ENCODE measurements at regions not wholly inside any gene's neighbourhood (a gene's known extent, or its start where the extent isn't known, plus 50 kb on each side); places are given as distances from the start of the nearest gene placed in this dataset.
A peak's percentile ranks its signal among the peaks of the same experiment; 100 is the strongest.

- no peaks in the 10 kb centered on the region for H3K4me1 Mint-ChIP-seq (ENCODE audit: low read depth in 2 of 2)
- H3K9me3 Mint-ChIP-seq = no peaks in the 10 kb centered on the region
- H3K27ac Mint-ChIP-seq = peak overlapping the region in 1 of 2 donors; percentile 5
Observed at GRCh38 chr13:44017756-44018309, 138.1 kb downstream of the LACC1 start.

GRCh38 chr13:44019651-44020050 lies 139.9 kb downstream of the LACC1 start:
- ATAC-seq (replicated peaks) = no peak
- H3K36me3 Mint-ChIP-seq (ENCODE audit: insufficient read depth) = no peaks in the 10 kb centered on the region
- H3K27ac Mint-ChIP-seq = no peak overlapping the region
- peaks cover 5 to 15% of the 10 kb centered on the region in 2 donors for H3K27me3 Mint-ChIP-seq
- no peaks in the 10 kb centered on the region for H3K9me3 Mint-ChIP-seq
- DNase-seq = no peak
- no peaks in the 10 kb centered on the region for H3K4me1 Mint-ChIP-seq (ENCODE audit: low read depth in 2 of 2)
- H3K4me3 Mint-ChIP-seq = no peak overlapping the region

More at GRCh38 chr13:44017756-44018309, 138.1 kb downstream of the LACC1 start:
- DNase-seq = no peak
- no peak for ATAC-seq (replicated peaks)
- peaks cover 5% of the 10 kb centered on the region in 2 donors for H3K27me3 Mint-ChIP-seq
- H3K36me3 Mint-ChIP-seq (ENCODE audit: insufficient read depth) = no peaks in the 10 kb centered on the region
- H3K4me3 Mint-ChIP-seq = no peak overlapping the region

GRCh38 chr13:44021422-44021821 lies 141.7 kb downstream of the LACC1 start:
- Mint-ChIP-seq H3K36me3 (ENCODE audit: insufficient read depth) (no peaks in the 10 kb centered on the region), H3K4me1 (ENCODE audit: low read depth in 2 of 2) (no peaks in the 10 kb centered on the region), H3K4me3 (no peak overlapping the region), H3K27me3 (peaks cover 12 to 22% of the 10 kb centered on the region in 2 donors), H3K9me3 (no peaks in the 10 kb centered on the region), H3K27ac (no peak overlapping the region)
- no peak for DNase-seq
- no peak for ATAC-seq (replicated peaks)

DNA sequence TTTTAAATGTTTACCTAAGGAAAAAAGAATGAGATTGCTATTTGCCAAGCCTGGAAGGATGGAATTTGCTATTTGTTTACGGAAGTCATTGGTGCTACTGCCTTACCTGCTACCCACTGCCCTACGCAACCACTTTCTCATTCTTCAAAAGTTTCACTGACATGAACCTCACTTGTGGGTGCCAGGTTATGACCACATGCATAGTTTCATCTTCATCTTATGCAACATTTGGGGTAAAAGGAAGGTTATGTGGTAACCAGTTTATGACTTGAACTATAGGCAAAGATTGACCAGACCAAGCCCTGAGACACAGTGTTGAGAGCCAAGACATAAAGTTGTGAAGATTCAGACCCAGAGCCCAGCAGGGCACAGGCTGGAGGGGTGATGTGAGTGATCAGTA lies 142.5 kb downstream of the LACC1 start:
- Mint-ChIP-seq H3K9me3 (no peaks in the 10 kb centered on the region), H3K27me3 (peaks cover 12 to 22% of the 10 kb centered on the region in 2 donors), H3K4me3 (no peak overlapping the region), H3K27ac (no peak overlapping the region), H3K4me1 (ENCODE audit: low read depth in 2 of 2) (no peaks in the 10 kb centered on the region), H3K36me3 (ENCODE audit: insufficient read depth) (no peaks in the 10 kb centered on the region)
- DNase-seq (no peak), ATAC-seq (replicated peaks) (no peak)

DNA sequence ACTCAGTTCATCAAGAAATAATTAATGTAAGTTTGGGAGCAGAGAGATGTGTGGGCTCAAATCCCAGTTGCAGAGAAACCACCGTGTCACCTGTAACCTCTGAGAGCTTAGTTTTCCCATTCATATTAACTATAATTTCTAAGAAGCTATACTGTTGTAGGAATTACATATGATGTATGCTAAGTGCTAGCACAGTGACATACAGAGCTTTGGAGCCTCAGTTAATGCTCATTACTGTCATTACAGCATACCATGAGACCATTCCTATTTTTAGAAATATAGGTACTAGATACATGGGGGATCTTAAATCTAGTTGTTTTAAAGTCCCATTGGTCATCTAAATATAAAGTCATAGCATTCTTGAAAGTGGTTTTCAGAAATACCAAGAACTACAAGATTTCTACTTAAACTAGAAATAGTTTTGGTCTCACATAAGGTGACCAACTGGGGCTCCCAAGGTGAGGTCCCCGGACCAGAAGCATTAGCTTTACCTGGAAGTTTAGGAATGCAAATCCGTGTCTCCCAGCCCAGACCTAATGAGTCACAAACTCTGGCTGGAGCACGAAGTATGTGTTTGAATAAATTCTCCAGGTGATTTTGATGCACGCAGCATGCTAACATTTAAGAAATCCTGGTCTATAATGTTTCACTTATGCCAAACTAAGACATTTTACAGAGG lies 144.6 kb downstream of the LACC1 start:
- Mint-ChIP-seq H3K27ac (no peak overlapping the region), H3K4me3 (no peak overlapping the region), H3K36me3 (ENCODE audit: insufficient read depth) (no peaks in the 10 kb centered on the region), H3K27me3 (peaks cover 7 to 31% of the 10 kb centered on the region in 2 donors), H3K4me1 (ENCODE audit: low read depth in 2 of 2) (no peaks in the 10 kb centered on the region), H3K9me3 (no peaks in the 10 kb centered on the region)
- DNase-seq (no peak), ATAC-seq (replicated peaks) (no peak)

- no peaks in the 10 kb centered on the region for H3K9me3 Mint-ChIP-seq
- no peak overlapping the region for H3K4me3 Mint-ChIP-seq
- peaks cover 7 to 31% of the 10 kb centered on the region in 2 donors for H3K27me3 Mint-ChIP-seq
- ATAC-seq (replicated peaks) (no peak), DNase-seq (no peak)
- no peaks in the 10 kb centered on the region for H3K36me3 Mint-ChIP-seq (ENCODE audit: insufficient read depth)
- H3K27ac Mint-ChIP-seq = no peak overlapping the region
- H3K4me1 Mint-ChIP-seq (ENCODE audit: low read depth in 2 of 2) = no peaks in the 10 kb centered on the region
Observed at GRCh38 chr13:44024846-44025195, 145.1 kb downstream of the LACC1 start.

GRCh38 chr13:44026194-44026593 lies 146.5 kb downstream of the LACC1 start:
- no peak for DNase-seq
- Mint-ChIP-seq H3K36me3 (ENCODE audit: insufficient read depth) (no peaks in the 10 kb centered on the region), H3K27ac (no peak overlapping the region)

DNA sequence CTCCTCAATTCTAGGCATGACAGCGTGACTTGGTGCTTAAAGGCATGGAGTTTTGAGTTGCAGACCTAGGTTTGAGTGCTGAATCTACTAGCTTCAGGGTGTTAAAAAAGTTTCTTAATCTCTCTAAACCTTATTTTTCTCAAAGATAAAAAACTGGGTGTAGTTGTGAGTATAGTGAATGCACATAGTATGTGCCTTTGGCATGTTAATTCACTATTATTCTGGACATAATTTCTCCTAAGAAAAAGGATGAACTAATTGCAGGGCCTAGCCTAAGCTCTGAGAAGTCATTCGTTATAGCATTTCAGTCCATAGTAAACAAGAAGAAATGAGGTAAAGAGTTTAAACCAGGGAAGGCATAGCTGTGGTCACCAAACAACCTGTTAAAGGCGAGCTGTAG lies 149.0 kb downstream of the LACC1 start:
- Mint-ChIP-seq H3K27me3 (peaks cover 26 to 28% of the 10 kb centered on the region in 2 donors), H3K27ac (no peak overlapping the region), H3K4me1 (ENCODE audit: low read depth in 2 of 2) (no peaks in the 10 kb centered on the region), H3K9me3 (no peaks in the 10 kb centered on the region), H3K36me3 (ENCODE audit: insufficient read depth) (no peaks in the 10 kb centered on the region), H3K4me3 (no peak overlapping the region)
- ATAC-seq (replicated peaks) (no peak), DNase-seq (no peak)

More at GRCh38 chr13:44026194-44026593, 146.5 kb downstream of the LACC1 start:
- no peak overlapping the region for H3K4me3 Mint-ChIP-seq
- no peaks in the 10 kb centered on the region for H3K4me1 Mint-ChIP-seq (ENCODE audit: low read depth in 2 of 2)
- H3K9me3 Mint-ChIP-seq = no peaks in the 10 kb centered on the region
- ATAC-seq (replicated peaks) = no peak
- peaks cover 13 to 37% of the 10 kb centered on the region in 2 donors for H3K27me3 Mint-ChIP-seq

DNA sequence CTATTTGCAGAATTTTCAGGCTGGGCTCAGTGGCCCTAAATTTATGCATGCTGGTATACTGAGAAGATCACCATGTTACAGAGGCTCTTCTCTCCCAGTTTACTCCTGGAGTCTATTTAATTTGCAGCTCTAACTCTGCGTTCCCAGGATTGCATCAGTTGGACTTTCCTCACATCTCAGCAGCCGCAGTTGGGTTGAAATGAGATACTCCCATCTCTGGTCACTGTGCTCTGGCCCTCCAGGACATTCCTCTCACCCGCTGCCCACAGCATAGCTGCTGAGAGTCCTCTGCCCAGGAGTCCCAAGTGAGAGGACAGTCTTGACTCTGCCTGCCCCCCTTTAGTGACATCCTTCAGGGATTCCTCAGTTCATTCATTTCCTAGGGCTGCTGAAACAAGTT lies 150.9 kb downstream of the LACC1 start:
- Mint-ChIP-seq H3K4me3 (no peak overlapping the region), H3K36me3 (ENCODE audit: insufficient read depth) (no peaks in the 10 kb centered on the region), H3K9me3 (no peaks in the 10 kb centered on the region), H3K4me1 (ENCODE audit: low read depth in 2 of 2) (no peaks in the 10 kb centered on the region), H3K27me3 (peaks cover 28 to 30% of the 10 kb centered on the region in 2 donors), H3K27ac (no peak overlapping the region)
- no peak for DNase-seq
- ATAC-seq (replicated peaks) = no peak

- H3K36me3 Mint-ChIP-seq (ENCODE audit: insufficient read depth) = no peaks in the 10 kb centered on the region
Observed at GRCh38 chr13:44031555-44031954, 151.9 kb downstream of the LACC1 start.

DNA sequence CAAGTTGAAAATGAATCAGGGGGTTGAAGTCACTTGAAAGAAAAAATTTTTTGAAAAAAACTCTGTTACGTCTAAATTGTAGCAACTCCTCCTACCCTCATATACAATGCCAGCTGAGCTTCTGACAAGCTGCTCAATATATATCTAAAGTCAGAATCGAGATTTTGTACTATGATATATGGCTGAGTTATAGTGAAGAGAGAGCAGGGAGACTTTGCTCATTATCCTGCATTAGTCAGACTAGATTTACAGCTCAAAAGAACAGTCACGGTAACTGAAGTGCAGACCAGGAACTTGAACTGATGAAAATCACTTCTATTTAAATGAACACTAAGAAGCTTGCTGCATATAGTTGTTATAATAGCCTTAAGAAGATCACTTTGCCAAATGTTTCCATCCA lies 153.1 kb downstream of the LACC1 start:
- no peaks in the 10 kb centered on the region for H3K4me1 Mint-ChIP-seq (ENCODE audit: low read depth in 2 of 2)
- no peak for DNase-seq
- no peak overlapping the region for H3K27ac Mint-ChIP-seq
- no peak overlapping the region for H3K4me3 Mint-ChIP-seq
- no peak for ATAC-seq (replicated peaks)
- H3K36me3 Mint-ChIP-seq (ENCODE audit: insufficient read depth) = no peaks in the 10 kb centered on the region
- no peaks in the 10 kb centered on the region for H3K9me3 Mint-ChIP-seq
- H3K27me3 Mint-ChIP-seq = peaks cover 27 to 28% of the 10 kb centered on the region in 2 donors

More at GRCh38 chr13:44031555-44031954, 151.9 kb downstream of the LACC1 start:
- ATAC-seq (replicated peaks) = no peak
- Mint-ChIP-seq H3K27ac (no peak overlapping the region), H3K4me1 (ENCODE audit: low read depth in 2 of 2) (no peaks in the 10 kb centered on the region), H3K9me3 (no peaks in the 10 kb centered on the region), H3K4me3 (no peak overlapping the region), H3K27me3 (peaks cover 28% of the 10 kb centered on the region in 2 donors)
- DNase-seq = no peak

DNA sequence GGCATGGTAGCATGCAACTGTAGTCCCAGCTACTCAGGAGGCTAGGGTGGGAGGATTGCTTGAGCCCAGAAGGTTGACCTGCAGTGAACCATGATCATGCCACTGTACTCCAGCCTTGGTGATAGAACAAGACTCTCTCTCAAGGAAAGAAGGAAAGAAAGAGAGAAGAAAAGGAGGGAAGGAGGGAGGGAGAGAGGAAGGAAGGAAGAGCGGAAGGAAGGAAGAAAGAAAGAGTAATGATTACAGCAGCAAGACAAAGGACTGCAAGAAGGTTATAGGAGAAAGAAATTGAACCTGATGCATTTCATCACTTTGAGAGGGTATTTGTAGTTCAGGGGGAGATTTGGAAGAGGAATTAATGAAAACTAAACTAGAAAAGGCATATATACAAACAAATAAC lies 155.7 kb downstream of the LACC1 start:
- peaks cover 20 to 28% of the 10 kb centered on the region in 2 donors for H3K27me3 Mint-ChIP-seq
- H3K27ac Mint-ChIP-seq = no peak overlapping the region
- no peak overlapping the region for H3K4me3 Mint-ChIP-seq
- DNase-seq (no peak), ATAC-seq (replicated peaks) (no peak)
- H3K9me3 Mint-ChIP-seq = no peaks in the 10 kb centered on the region
- H3K36me3 Mint-ChIP-seq (ENCODE audit: insufficient read depth) = no peaks in the 10 kb centered on the region
- H3K4me1 Mint-ChIP-seq (ENCODE audit: low read depth in 2 of 2) = no peaks in the 10 kb centered on the region

DNA sequence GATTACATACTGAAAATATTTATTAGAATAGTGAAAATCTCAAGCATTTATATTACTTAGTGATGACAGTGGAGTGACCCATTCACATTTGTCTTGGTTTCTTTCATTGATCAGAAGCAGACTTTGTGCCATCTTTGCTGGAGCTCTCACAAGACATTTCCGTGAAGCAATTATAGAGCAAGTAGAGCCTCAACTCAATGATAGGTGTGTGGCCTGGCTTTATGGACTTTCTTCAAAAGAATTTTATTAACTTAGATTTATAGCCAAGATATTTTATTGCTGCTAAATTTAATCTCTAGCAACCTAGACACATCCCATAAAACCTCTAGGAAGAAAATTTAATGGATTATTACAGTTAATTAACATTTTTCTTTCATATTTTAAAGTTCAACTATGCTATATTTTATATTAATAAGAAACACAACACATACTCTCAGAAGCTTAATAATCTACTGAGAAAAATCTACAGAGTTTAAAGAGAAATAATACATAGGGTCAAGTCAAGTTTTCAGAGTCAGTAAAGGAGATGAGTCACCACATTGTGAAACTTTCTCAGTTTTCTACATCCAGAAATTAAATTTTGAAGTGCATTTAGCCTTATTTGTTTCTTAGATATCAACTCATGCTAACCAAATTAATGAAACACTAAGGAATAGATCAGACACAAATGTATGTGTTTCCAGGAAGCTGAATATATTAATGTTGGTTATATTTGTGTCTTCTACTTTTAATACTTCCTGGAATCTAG lies 160.5 kb downstream of the LACC1 start:
- Mint-ChIP-seq H3K36me3 (ENCODE audit: insufficient read depth) (no peaks in the 10 kb centered on the region), H3K4me1 (ENCODE audit: low read depth in 2 of 2) (no peaks in the 10 kb centered on the region), H3K27me3 (peaks cover 2 to 11% of the 10 kb centered on the region in 2 donors), H3K27ac (no peak overlapping the region), H3K9me3 (no peaks in the 10 kb centered on the region), H3K4me3 (no peak overlapping the region)
- ATAC-seq (replicated peaks) (no peak), DNase-seq (no peak)

GRCh38 chr13:44040818-44041100 lies 161.1 kb downstream of the LACC1 start:
- Mint-ChIP-seq H3K9me3 (no peaks in the 10 kb centered on the region), H3K27me3 (peaks cover 7 to 16% of the 10 kb centered on the region in 2 donors), H3K4me1 (ENCODE audit: low read depth in 2 of 2) (no peaks in the 10 kb centered on the region), H3K36me3 (ENCODE audit: insufficient read depth) (no peaks in the 10 kb centered on the region), H3K4me3 (no peak overlapping the region), H3K27ac (no peak overlapping the region)
- ATAC-seq (replicated peaks) (no peak), DNase-seq (no peak)

Data from effector memory CD8-positive, alpha-beta T cell (primary cell).